MCF 10A (cell line): ENCODE measurements at regions not wholly inside any gene's neighbourhood (a gene's known extent, or its start where the extent isn't known, plus 50 kb on each side); places are given as distances from the start of the nearest gene placed in this dataset.

ENCODE experiments used
- BruUV-seq: library from RNA; stranded (reverse); fragments of 400-500 nt; replicated peaks from 2 replicates; lab custom pipeline; 2021; lab: Mats Ljungman, UMichigan
- CTCF ChIA-PET: fragments of 300-600 bp; sonication (Branson Sonifier 250); formaldehyde crosslinking; extraction: SDS; loops from one replicate; lab custom pipeline; 2021; ENCODE audit warnings: antibody characterized with exemption, inconsistent platforms; lab: Yijun Ruan, JAX
- POLR2A ChIA-PET: fragments of 300-600, 350-650 bp; sonication (Branson Sonifier 250); formaldehyde crosslinking; extraction: SDS; loops from one replicate; lab custom pipeline; 2020; ENCODE audit warnings: antibody characterized with exemption, inconsistent platforms; lab: Yijun Ruan, JAX
- DNase-seq: peaks from one replicate; pipeline ENCODE4 v3.0.0-alpha.2; 2018; ENCODE audit not compliant: unreplicated experiment
- H3K27ac Mint-ChIP-seq: one replicate; pipeline ENCODE4 v1.8.0; 2022; ENCODE audit warnings: mild to moderate bottlenecking, low read depth, mixed read lengths; ENCODE audit not compliant: unreplicated experiment
- H3K27me3 Mint-ChIP-seq: one replicate; pipeline ENCODE4 v1.8.0; 2022; ENCODE audit warnings: mixed read lengths; ENCODE audit not compliant: insufficient read depth, unreplicated experiment
- H3K36me3 Mint-ChIP-seq: one replicate; pipeline ENCODE4 v1.8.0; 2022; ENCODE audit warnings: mild to moderate bottlenecking, moderate library complexity, mixed read lengths; ENCODE audit not compliant: insufficient read depth, unreplicated experiment
- H3K4me1 Mint-ChIP-seq: one replicate; pipeline ENCODE4 v1.8.0; 2022; ENCODE audit warnings: mixed read lengths; ENCODE audit not compliant: insufficient read depth, unreplicated experiment
- H3K4me3 Mint-ChIP-seq: one replicate; pipeline ENCODE4 v1.8.0; 2022; ENCODE audit warnings: mild to moderate bottlenecking, moderate library complexity, mixed read lengths; ENCODE audit not compliant: unreplicated experiment
- H3K9me3 Mint-ChIP-seq: one replicate; pipeline ENCODE4 v1.8.0; 2022; ENCODE audit warnings: mixed read lengths; ENCODE audit not compliant: unreplicated experiment
- CTCF ChIP-seq: fragments of 200-600 bp; IDR thresholded peaks from one replicate; pipeline ENCODE4 v1.8.0; 2022; ENCODE audit warnings: antibody characterized with exemption, mild to moderate bottlenecking; ENCODE audit not compliant: unreplicated experiment
- intact Hi-C: fragments of 100-400 bp; cut with micrococcal nuclease; formaldehyde crosslinking; loops from 2 replicates; pipeline ENCODE4 v1.14.1; 2022

GRCh38 chr22:49113758-49114157, 713.9 kb downstream of the BRD1 start:
- ChIA-PET CTCF (no interaction called here), POLR2A (no interaction called here)
- H3K27me3 Mint-ChIP-seq: no peaks in the 10 kb centered on the region
- no peak for DNase-seq
- H3K4me3 Mint-ChIP-seq: no peak overlapping the region
- H3K4me1 Mint-ChIP-seq: no peaks in the 10 kb centered on the region
- no peak overlapping the region for H3K27ac Mint-ChIP-seq
- intact Hi-C loops: no loop called here
- no TSS peak for BruUV-seq
- TF ChIP-seq CTCF: no peak
- H3K36me3 Mint-ChIP-seq: no peaks in the 10 kb centered on the region
- peaks cover 16% of the 10 kb centered on the region for H3K9me3 Mint-ChIP-seq

- H3K27ac Mint-ChIP-seq: no peak overlapping the region
- BruUV-seq: no TSS peak
- CTCF ChIA-PET: no interaction called here
- no peak for TF ChIP-seq CTCF
- DNase-seq: no peak
- H3K4me3 Mint-ChIP-seq: no peak overlapping the region
- POLR2A ChIA-PET: no interaction called here
- intact Hi-C loops: no loop called here
- no peaks in the 10 kb centered on the region for H3K4me1 Mint-ChIP-seq
- H3K36me3 Mint-ChIP-seq: no peaks in the 10 kb centered on the region
- no peaks in the 10 kb centered on the region for H3K27me3 Mint-ChIP-seq
- peaks cover 17% of the 10 kb centered on the region for H3K9me3 Mint-ChIP-seq
These were observed 714.7 kb downstream of the BRD1 start for GRCh38 chr22:49112661-49113626.

- POLR2A ChIA-PET: no interaction called here
- intact Hi-C loops: no loop called here
- CTCF ChIA-PET: no interaction called here
- H3K36me3 Mint-ChIP-seq: no peaks in the 10 kb centered on the region
- H3K4me3 Mint-ChIP-seq: no peak overlapping the region
- no TSS peak for BruUV-seq
- H3K27ac Mint-ChIP-seq: no peak overlapping the region
- no peak for TF ChIP-seq CTCF
- H3K9me3 Mint-ChIP-seq: peaks cover 23% of the 10 kb centered on the region
- no peak for DNase-seq
- H3K4me1 Mint-ChIP-seq: no peaks in the 10 kb centered on the region
- H3K27me3 Mint-ChIP-seq: no peaks in the 10 kb centered on the region
These were observed 715.5 kb downstream of the BRD1 start for GRCh38 chr22:49112176-49112575.

GRCh38 chr22:49111085-49111484, 716.6 kb downstream of the BRD1 start:
- no peak for TF ChIP-seq CTCF
- Mint-ChIP-seq H3K4me3 (no peak overlapping the region), H3K4me1 (no peaks in the 10 kb centered on the region), H3K27ac (no peak overlapping the region), H3K36me3 (no peaks in the 10 kb centered on the region), H3K27me3 (no peaks in the 10 kb centered on the region), H3K9me3 (peaks cover 24% of the 10 kb centered on the region)
- no TSS peak for BruUV-seq
- ChIA-PET POLR2A (no interaction called here), CTCF (no interaction called here)
- intact Hi-C loops: no loop called here
- DNase-seq: no peak
